ENCODE measurements at regions not wholly inside any gene's neighbourhood (a gene's known extent, or its start where the extent isn't known, plus 50 kb on each side); places are given as distances from the start of the nearest gene placed in this dataset.

DNA sequence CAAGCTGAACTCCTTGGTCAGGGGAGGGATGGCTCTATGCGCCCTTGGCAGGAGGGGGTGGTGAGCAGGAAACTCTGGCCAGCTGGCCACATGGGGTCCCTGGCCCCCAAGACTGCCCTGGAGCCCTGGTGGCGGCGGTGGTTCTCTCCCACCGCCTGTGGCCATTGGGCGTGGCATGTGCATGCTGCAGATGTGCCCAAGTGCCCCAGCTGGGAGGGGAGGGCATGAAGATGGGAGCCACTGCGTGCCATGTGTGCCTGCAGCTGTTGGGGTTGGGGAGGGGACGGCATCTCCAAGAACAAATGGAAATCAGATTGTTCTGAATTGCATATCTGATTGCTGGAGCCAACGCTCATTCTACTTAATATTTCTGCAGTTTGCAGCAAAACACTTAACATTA is 115.7 kb upstream of the IGF1 start:
- no peak for DNase-seq (ENCODE audit: low spot score)

DNA sequence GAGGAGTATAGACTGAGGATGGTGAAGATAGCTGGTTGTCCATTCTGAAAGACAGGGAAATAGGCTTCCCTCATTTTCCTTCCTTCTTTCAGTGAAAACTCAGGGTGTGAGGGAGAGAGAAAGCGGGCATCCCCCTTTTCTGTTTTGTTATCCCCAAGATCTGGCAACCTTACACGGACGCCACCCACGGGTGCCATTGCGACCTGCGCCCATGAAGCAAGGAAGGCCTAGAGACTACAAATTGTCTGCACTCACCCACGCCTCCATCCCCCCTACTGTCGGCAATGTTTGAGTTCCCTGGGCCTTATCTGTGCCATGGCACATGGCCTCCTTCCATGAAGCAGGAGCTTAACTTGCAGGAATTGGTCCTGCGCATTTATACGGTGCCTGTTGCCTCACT is 115.0 kb upstream of the IGF1 start:
- no peak for DNase-seq (ENCODE audit: low spot score)

DNA sequence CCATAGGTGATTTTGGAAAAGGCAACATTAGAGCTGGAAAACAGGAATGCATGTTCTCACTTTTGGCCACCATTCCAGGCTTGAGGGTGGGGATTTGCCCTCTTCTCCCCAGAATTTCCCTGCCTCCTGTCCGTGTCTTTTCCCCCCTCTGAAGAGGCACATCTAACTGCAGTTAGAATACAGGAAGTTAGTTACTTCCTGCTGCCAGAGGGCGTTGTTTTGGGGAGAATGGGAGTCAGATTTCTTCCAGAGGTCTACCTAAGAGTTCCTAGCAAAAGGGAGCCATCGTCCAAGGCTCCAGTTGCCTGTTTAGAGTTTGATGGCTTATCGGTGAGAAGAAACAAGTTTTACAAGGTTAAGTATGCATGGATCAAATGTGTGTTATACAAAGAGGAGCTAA is 112.8 kb upstream of the IGF1 start:
- DNase-seq (ENCODE audit: low spot score) = no peak

DNA sequence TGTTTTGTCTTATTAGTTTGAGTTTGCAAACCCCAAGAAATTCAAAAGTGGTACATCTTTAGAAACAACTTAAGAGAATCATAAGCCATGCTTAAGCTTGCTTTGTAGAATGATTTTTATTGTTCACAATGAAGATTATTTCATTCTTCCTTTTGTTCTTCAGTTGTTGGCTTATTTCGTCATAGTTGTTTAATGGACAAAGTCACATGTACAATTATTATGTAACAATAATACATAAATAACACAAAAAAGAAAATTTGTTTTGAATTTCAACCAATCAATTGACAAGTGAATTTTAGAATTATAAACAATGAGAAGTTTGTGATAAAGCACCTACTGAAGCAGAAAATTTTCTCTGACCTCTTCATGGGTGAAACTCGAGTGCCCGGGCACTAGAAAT is 111.8 kb upstream of the IGF1 start:
- no peak for DNase-seq (ENCODE audit: low spot score)

DNA sequence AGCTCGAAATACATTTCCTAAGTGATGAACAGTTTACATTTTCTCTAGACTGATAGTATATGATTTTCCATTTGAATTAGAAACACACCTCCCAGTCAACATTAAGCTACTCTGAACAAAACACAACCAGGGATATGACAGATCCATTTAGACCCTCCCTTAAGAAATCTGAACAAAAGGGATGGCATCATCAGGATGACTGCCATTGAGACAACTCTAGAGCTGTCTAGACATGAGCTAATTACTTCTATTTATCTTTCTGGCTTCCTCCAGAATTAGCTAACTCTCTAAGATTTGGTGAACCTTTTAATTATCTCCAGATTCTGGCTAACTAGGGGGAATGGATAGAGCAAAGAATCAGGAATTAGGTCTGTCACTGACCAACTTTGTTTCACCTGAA is 92.9 kb upstream of the IGF1 start:
- DNase-seq (ENCODE audit: low spot score) = no peak

DNA sequence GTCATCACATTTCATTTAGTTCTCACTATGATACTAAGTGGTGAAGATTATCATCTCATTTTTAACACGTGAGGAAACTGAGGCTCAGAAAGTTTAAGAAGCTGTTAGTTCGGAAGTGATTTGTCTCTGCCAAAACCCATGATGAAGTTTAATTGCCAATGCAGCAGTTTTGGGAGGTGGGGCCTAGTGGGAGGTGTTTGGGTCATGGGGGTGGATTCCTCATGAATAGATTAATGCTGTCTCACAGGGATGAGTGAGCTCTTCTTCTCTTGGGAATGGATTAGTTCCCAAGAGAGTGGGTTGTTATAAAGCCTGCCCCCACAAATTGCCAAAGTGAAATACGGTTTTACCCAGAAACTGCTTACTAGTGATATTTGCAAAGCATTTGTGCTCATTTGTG is 91.5 kb upstream of the IGF1 start:
- DNase-seq (ENCODE audit: low spot score) = no peak

DNA sequence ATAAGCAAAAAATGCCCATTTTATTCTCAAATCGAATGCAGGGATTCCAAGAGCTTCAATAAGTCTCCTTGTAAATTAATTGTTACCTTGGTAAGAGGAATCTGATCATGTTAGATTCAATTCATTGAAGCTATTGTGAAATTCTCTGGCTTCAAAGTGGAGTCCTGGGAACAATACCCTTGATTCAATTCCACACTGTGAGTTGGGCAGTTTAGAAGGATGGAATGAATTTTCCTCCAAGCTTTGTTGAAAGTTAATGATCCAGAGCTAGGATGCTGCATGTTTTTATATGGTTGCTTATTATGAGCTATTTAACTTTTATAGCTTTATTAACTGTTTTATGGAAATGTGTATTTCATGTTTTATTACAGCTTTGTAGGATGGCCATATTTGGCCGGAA is 89.9 kb upstream of the IGF1 start:
- DNase-seq (ENCODE audit: low spot score) = no peak

DNA sequence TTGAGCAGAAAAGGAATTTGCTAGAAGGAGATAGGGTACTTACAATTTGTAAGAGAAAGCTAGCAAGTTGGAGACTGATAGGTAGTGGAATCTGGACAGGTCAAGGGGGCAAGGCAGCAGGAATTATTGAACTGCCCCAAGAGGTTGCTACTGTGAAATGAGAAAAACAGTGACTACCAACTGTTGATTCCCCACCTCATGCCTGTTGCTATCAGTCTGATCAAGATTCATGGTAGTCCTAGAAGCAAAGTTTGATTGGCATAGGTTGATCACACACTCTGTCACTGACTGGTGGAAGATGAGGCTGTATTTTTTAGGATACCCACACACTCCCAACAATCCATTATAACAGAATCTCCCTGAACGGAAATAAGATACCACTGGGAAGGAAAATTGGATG is 89.4 kb upstream of the IGF1 start:
- no peak for DNase-seq (ENCODE audit: low spot score)

DNA sequence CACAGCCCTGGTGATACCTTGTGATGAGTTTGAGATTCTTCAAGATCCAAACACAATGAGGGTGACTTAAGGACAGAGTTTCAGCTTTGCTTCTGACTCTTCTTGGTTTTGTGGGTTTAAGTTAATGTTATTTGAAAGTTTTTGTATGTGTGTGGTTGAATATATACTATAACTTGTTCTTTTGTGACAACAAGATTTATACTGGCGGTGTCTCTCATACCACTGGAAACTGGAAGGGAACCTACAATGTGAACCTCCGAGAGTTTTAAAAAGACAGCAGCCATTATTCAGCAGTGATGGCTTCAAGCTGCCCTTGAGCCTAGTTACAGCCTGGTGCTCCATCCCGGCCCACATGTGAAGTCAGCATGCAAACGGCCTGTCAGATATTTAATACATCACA is 87.9 kb upstream of the IGF1 start:
- no peak for DNase-seq (ENCODE audit: low spot score)

DNA sequence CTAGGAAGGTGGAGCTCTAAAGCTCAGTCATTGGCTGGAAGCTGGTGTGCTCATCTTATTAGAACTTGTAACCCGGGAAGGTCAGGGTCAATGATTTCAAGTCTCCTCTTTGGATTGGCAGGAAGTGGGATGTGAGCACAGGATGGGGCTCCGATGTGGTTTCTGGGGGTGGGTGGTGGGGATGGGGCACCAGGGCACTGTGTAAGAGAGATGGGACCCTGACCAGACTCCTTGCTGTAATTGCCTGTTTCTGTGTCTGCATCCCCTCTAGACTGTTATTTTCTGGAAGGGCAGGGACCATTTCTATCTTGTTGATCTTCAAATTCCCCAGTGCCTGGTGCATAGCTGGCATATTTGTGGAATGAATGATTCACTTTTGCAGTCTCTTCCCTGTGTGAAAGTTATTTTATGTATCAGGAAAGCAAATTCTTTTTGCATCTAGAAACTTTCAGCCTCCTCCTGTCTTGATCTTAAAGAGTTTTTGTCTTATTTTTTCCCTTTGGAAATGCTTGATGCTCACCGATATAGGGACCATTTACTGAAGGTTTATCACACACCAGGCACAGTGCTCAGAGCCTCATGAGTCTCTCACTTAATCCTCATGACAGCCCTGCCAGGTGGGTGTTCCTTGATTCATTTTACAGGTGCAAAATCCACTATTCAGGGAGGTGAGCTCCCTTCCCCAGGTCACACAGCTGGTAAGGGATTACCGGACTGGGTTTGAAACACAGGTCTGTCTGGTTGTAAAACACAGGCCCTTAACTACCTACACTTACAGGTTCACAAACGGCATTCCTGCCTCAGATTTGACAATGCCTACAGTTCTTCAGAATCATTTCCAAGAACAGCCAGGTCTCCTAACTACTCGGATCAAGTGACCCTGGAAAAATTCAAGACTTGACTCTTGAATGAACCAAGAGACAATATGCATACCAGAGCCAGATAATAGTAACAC is 86.9 kb upstream of the IGF1 start:
- no peak for DNase-seq (ENCODE audit: low spot score)

DNA sequence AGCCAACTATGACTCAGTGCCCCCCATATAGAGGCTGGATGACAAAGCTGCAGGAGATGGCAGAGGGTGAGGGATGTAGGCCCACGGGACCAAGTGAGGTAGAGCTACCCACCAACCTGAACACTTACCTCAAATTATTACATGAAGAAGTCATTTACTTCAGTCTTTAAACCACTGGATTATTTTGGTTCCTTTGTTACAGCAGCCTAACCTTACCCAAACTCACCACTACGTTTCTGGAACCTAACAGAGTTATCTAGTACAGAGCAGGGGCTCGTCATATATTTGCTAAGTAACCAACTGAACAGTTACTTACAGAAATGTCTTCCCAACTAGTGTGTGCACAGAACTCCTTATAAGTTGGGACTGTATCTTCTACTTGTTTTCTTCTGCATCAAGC is 85.2 kb upstream of the IGF1 start:
- no peak for DNase-seq (ENCODE audit: low spot score)

DNA sequence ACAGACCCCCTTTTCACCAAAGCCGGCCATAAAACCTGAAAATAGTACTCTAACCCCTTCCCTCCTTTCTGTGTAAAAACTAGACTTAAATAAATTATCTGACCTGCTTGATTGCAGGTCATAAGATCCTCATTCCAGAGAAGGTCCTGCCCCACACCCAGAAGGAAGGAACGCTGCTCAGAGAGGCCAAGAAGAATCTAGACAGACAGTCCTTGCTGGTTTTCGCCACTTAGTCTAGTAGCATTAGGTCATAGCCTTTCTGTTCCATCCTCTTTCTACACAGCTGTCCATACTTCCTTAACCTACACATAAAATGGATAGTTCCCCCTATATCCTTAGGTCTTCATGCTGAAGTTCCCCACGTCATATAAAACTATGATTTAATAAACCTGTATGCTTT is 83.7 kb upstream of the IGF1 start:
- no peak for DNase-seq (ENCODE audit: low spot score)

DNA sequence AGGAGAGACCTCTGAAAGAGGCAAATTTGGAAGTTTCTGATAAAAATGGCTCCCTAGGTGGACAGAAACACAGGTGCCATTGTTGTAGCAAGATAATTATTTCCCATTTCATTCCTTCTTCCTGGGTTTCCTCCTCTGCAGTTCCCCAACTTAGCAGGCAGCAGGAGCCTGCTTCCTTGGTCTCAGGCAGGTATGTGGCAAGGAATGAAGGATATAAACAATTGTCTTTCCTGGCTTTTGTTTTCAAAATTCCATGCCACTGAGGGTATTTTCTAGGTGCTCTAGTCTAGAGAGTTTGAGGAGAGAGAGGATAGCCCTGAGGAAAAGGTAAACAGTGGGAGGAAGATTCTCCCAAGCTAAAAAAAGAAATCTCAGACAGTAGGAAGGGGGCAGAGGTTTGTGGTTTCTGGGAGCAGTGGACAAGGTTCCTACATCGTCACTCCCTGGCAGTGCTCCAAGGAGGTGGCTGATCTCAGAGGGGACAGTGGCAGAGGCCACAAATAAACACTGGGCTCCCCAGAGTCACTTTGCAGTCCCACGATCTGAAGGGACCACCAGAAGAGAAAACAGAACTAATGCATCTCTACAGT is 82.6 kb upstream of the IGF1 start:
- no peak for DNase-seq (ENCODE audit: low spot score)

DNA sequence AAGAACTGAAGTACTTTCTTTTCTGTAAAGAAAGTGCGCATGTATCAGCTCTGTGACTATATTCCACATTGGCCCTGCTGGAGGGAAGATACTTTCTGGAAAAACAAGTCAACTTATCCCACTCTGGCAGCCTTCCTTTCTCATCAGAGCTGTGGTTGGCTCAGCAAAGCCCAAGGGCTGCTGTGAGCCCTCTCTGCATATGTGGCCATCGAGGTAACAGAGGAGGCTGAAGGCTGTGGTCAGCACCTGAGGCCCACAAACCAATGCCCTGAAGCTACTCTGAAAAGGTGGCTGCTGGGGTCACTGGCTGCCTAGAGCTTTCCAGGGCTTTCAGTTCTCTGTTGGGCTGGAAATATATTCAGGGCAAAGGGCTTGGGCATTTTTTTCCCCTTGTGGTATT is 70.8 kb upstream of the IGF1 start:
- DNase-seq (ENCODE audit: low spot score) = no peak

DNA sequence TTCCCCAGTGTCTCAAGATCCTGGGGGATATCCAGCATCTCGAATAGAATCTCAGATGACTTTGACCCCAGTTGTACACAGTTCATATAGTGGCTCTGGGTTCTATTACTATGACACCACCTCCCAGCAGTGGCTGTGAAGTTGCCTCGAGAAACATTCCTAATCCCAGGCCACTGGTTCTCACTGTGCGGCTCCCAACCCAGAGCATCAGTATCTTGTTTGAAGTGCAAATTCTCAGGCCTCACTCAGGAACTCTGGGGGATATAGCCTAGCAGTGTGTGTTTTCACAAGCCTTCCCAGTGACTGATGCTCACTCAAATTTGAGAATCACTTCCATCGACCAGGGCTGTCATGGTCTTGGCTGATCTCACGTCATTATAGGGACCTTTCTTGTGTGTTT is 69.3 kb upstream of the IGF1 start:
- DNase-seq (ENCODE audit: low spot score) = no peak

DNA sequence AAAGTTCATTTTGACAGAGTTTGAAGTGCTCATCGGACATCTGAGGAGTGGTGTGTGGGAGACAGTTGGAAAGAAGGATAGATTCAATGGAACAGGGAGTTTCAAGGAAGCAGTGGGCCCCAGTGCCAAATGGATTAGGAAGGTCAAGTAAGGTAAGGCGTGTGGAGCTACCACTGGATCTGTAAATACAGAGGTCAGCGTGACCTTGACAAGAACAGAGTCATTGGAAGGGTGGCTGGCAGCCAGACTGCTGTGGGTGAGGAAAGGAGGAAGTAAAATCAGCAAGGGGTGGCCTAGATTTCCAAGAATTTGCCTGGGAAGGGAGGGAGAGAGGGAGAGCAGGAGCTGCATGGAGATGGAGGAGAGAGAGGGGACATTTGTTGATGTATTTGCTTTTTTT is 68.2 kb upstream of the IGF1 start:
- DNase-seq (ENCODE audit: low spot score) = no peak

DNA sequence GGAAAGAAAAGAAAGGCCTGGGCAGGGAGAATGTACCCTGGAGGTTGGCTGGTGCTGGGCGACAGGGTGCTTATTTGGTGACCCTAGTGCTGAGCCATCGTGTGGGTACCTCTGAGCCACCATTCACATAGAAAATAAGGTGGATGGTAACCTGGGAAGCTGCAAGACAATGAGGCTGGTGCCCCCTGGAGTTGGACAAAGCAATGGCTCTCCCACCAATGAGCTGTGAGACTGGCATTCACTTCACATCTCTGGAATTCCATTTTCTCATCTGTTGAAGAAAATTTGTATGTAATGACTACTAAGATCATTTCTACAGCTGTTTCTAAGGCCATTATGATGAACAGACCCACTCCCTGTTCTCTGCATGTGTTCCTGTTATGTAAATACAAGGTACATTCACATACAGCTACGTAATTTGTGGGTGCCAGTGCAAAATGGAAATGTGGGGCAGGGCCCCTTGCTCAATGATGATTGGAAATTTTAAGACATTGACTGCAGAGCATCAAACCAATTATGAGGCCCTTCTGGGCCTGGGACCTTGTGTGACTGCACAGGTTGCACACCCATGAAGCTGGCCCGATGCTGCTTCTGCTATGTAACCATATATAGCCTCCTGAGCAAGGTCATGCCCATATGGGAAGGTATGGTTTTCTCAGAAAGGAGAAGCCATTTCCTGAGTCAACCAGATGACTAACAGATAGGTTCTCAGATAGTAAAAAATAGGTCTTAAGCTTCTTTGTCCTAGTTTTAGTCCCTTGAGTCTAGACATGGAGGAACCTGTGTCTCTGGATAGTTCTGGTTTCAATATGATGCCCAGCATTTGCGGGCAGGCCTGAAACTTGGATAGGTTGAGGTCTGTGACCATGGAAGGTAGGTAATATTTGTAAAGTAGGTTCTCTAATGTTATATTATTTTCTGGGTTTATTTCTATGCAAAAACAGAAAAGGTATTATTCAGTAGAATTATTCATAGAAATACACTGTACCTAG is 63.4 kb upstream of the IGF1 start:
- DNase-seq (ENCODE audit: low spot score) = no peak

DNA sequence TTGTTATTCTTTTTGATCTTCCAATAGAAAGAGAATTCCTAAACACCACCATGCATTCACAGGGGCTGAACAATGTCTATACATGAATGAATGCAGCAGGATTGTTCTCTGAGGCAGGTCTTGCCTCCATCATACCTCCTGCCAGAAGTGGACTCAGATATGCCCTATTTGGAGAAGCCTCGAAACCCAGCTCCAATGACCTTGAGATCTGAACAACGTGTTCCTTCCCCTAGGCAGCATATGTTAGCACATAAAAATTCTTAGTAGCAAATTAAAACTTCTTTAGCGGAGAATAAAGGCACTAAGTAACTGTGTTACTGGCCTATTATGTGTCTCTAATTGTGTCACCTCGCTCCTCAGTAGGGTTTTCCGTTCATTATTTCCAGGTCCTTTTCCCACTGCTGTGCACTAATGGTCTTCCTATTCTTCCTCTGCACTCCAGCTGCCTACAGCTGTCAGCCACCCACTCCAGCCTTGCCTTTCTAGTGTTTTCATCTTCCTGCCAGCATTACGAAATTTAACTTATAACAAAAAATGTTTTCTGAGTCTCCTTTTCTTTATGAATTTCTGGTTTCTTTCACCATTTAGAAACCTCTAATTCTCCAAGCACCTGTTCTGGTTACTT is 62.6 kb upstream of the IGF1 start:
- no peak for DNase-seq (ENCODE audit: low spot score)

DNA sequence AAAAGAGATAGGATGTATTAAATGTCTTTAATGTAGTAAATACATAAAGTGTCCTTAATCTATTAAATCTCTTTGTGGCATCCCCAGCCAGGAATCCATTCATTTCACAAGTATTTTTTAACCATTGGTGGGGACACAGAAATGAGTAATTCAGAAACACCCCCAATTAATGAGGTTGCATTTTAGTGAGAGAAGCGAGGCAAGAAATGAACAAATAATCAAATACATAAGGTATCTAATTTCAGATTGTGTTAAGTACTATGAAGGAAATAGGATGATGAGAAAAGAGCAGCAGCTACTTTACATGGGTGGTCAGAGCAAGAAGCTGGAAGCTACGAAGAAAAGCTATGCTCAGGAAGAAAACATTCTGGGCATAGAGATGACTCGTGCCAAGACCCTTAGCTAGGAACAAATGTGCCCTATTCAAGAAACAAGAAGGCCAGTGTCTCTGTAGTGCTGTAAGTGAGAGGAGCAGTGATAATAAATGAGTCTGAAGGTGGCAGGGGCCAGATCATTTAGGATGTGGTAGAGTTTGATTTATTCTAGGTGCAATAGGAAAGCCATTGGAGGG is 60.5 kb upstream of the IGF1 start:
- no peak for DNase-seq (ENCODE audit: low spot score)

DNA sequence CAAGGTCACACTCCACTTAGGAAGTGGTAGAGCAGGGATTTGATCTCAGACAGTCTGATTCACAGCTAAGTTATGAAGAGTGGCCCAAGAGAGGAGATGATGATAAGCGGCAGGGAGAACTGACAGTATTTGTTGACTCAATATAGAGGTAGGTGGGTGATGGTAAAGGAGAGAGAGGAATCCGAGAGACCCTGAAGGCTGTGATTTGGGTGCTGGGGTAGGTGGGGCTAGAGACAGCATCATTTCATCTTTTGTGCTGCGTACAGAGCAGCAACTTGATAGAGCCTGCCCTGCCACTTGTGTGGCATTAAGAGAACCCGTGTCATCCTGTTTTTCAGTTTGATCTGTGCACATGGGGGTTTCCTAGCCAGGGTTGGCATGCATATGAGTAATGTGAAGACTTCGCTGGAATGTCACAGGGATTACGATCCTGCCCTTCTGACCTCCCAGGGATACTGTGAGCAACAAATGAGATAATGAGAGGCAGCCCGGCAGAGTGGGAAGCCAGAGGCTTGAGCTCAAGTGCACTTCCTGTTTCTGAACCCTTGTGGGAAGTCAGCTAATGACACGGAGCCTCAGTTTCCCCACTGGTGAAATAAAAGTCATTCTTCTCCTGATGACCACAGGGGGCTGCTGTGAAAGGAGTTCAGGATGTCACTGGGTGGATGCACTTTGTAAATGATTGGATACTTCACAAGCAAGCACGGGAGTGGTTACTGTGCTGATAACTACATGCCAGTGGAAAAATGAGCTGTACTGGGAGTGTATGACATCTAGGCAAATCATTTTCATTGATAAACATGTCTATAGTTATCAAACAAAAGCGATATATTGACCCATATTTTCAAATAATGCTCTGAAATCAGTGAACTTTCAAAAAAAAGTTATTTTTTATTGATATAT is 59.5 kb upstream of the IGF1 start:
- DNase-seq (ENCODE audit: low spot score) = no peak

DNA sequence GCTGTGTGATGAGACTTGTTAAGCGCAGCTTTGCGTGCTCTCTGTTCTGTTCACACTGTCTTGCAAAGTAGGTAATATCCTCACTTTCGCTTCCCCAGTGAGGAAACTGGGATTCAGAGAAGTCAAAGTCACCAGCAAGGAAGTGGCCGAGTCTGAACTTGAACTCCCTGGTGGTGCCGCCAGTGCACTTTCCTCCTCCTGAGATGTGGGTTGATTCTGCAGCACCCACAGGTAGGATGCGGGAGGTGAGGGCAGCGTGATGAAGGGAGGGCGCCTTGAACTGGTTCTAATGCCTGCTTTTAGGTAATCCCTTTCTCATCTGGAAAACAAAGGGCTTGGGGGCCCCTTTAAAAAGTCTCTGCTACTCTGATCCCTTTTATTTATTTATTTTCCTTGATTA is 54.9 kb upstream of the IGF1 start:
- DNase-seq (ENCODE audit: low spot score) = no peak

Data from activated CD4-positive, alpha-beta T cell treated with anti-CD3 and anti-CD28 coated beads, Interleukin-2, Interleukin-4, amounts not matched to agents 100 ng/mL and 50 ng/mL, durations not matched to agents 16 hours and 8 hours (primary cell).